SK-N-MC (cell line): ENCODE measurements at regions not wholly inside any gene's neighbourhood (a gene's known extent, or its start where the extent isn't known, plus 50 kb on each side); places are given as distances from the start of the nearest gene placed in this dataset.

Experiments
- DNase-seq: peaks from one replicate; pipeline ENCODE4 v3.0.0-alpha.2; 2011; ENCODE audit warnings: low read depth, low spot score
- H3K27ac ChIP-seq: fragments of 200-600 bp; sonication (generic); 2 replicates; pipeline ENCODE4 v1.5.1; 2016; ENCODE audit warnings: mixed run types
- H3K36me3 ChIP-seq: fragments of 200-600 bp; sonication (generic); 2 replicates; pipeline ENCODE4 v1.6.1; 2017; ENCODE audit warnings: antibody characterized with exemption, low read length, mixed read lengths; ENCODE audit not compliant: insufficient read depth
- H3K4me3 ChIP-seq: fragments of 200-600 bp; sonication (generic); 2 replicates; pipeline ENCODE4 v1.5.1; 2016
- H3K9ac ChIP-seq: fragments of 200-600 bp; sonication (generic); 2 replicates; pipeline ENCODE4 v1.8.0; 2017; ENCODE audit warnings: mixed run types, mixed read lengths; ENCODE audit not compliant: insufficient read length
- H3K9me3 ChIP-seq: fragments of 200-600 bp; sonication (generic); 2 replicates; pipeline ENCODE4 v1.6.1; 2017; ENCODE audit warnings: low read depth, mild to moderate bottlenecking, antibody characterized with exemption, low read length, moderate library complexity, mixed read lengths
- EZH2 ChIP-seq: fragments of 200-600 bp; sonication (generic); IDR thresholded peaks from one replicate; pipeline ENCODE4 v1.6.1; 2017; ENCODE audit warnings: antibody characterized with exemption
- FOXP2 ChIP-seq: optimal IDR thresholded peaks from 2 replicates; pipeline ENCODE3; 2011; ENCODE audit warnings: mild to moderate bottlenecking, moderate library complexity; ENCODE audit not compliant: insufficient read depth; ENCODE audit errors: extremely low read length, control extremely low read depth
- POLR2AphosphoS5 ChIP-seq: IDR thresholded peaks from 2 replicates; pipeline ENCODE4 v1.6.1; 2012; ENCODE audit warnings: mild to moderate bottlenecking, low read depth, low read length, borderline replicate concordance

- H3K9ac ChIP-seq = no peak overlapping the region
- no peaks in the 10 kb centered on the region for H3K36me3 ChIP-seq
- H3K27ac ChIP-seq = no peak overlapping the region
- no peaks in the 10 kb centered on the region for H3K9me3 ChIP-seq
- H3K4me3 ChIP-seq = no peak overlapping the region
- TF ChIP-seq EZH2 = no peak
- TF ChIP-seq POLR2AphosphoS5 = no peak
- TF ChIP-seq FOXP2 = no peak
- no peak for DNase-seq
Measured at GRCh38 chr15:62549345-62549970, 384.4 kb upstream of the C2CD4B start.

- no peaks in the 10 kb centered on the region for H3K36me3 ChIP-seq
- H3K27ac ChIP-seq = no peak overlapping the region
- DNase-seq = no peak
- H3K4me3 ChIP-seq = no peak overlapping the region
- no peak overlapping the region for H3K9ac ChIP-seq
- no peak for TF ChIP-seq POLR2AphosphoS5
- TF ChIP-seq FOXP2 = no peak
- no peak for TF ChIP-seq EZH2
- H3K9me3 ChIP-seq = no peaks in the 10 kb centered on the region
Measured at GRCh38 chr15:62550106-62550505, 385.0 kb upstream of the C2CD4B start.

GRCh38 chr15:62552444-62552843 is 387.4 kb upstream of the C2CD4B start:
- no peak for TF ChIP-seq POLR2AphosphoS5
- no peak for TF ChIP-seq FOXP2
- TF ChIP-seq EZH2 = no peak
- Histone ChIP-seq H3K36me3 (no peaks in the 10 kb centered on the region), H3K9ac (no peak overlapping the region), H3K27ac (no peak overlapping the region), H3K9me3 (no peaks in the 10 kb centered on the region), H3K4me3 (no peak overlapping the region)
- no peak for DNase-seq

- Histone ChIP-seq H3K9ac (no peak overlapping the region), H3K27ac (no peak overlapping the region), H3K9me3 (no peaks in the 10 kb centered on the region), H3K4me3 (no peak overlapping the region), H3K36me3 (no peaks in the 10 kb centered on the region)
- TF ChIP-seq POLR2AphosphoS5 = no peak
- no peak for TF ChIP-seq FOXP2
- TF ChIP-seq EZH2 = no peak
- DNase-seq = no peak
Measured at GRCh38 chr15:62553911-62554563, 389.0 kb upstream of the C2CD4B start.

GRCh38 chr15:62558640-62559380 is 393.7 kb upstream of the C2CD4B start:
- Histone ChIP-seq H3K36me3 (no peaks in the 10 kb centered on the region), H3K9ac (no peak overlapping the region), H3K4me3 (no peak overlapping the region), H3K27ac (no peak overlapping the region), H3K9me3 (no peaks in the 10 kb centered on the region)
- no peak for TF ChIP-seq EZH2
- no peak for TF ChIP-seq POLR2AphosphoS5
- no peak for TF ChIP-seq FOXP2
- DNase-seq = no peak

GRCh38 chr15:62559381-62559733 is 394.3 kb upstream of the C2CD4B start:
- Histone ChIP-seq H3K4me3 (no peak overlapping the region), H3K27ac (no peak overlapping the region), H3K9me3 (no peaks in the 10 kb centered on the region), H3K9ac (no peak overlapping the region), H3K36me3 (no peaks in the 10 kb centered on the region)
- TF ChIP-seq POLR2AphosphoS5 = no peak
- no peak for DNase-seq

- no peak for DNase-seq
- no peaks in the 10 kb centered on the region for H3K36me3 ChIP-seq
Measured at GRCh38 chr15:62561059-62561519, 396.0 kb upstream of the C2CD4B start.

GRCh38 chr15:62561571-62561970 is 396.5 kb upstream of the C2CD4B start:
- H3K9me3 ChIP-seq = no peaks in the 10 kb centered on the region
- no peak for TF ChIP-seq POLR2AphosphoS5
- TF ChIP-seq EZH2 = no peak
- TF ChIP-seq FOXP2 = no peak
- H3K9ac ChIP-seq = no peak overlapping the region
- H3K36me3 ChIP-seq = no peaks in the 10 kb centered on the region
- H3K4me3 ChIP-seq = no peak overlapping the region
- H3K27ac ChIP-seq = no peak overlapping the region
- DNase-seq = no peak

More at GRCh38 chr15:62561059-62561519, 396.0 kb upstream of the C2CD4B start:
- Histone ChIP-seq H3K9ac (no peak overlapping the region), H3K9me3 (no peaks in the 10 kb centered on the region), H3K4me3 (no peak overlapping the region), H3K27ac (no peak overlapping the region)
- no peak for TF ChIP-seq EZH2
- no peak for TF ChIP-seq FOXP2
- TF ChIP-seq POLR2AphosphoS5 = no peak
